ENCODE measurements at regions not wholly inside any gene's neighbourhood (a gene's known extent, or its start where the extent isn't known, plus 50 kb on each side); places are given as distances from the start of the nearest gene placed in this dataset.

GRCh38 chr2:215780313-215780712, 233.0 kb downstream of the MREG start:
- TF ChIP-seq, protein P1, sequence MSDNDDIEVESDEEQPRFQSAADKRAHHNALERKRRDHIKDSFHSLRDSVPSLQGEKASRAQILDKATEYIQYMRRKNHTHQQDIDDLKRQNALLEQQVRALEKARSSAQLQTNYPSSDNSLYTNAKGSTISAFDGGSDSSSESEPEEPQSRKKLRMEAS (IDR thresholded peaks at IDR 0.05): no peak
- TF ChIP-seq, protein P2, sequence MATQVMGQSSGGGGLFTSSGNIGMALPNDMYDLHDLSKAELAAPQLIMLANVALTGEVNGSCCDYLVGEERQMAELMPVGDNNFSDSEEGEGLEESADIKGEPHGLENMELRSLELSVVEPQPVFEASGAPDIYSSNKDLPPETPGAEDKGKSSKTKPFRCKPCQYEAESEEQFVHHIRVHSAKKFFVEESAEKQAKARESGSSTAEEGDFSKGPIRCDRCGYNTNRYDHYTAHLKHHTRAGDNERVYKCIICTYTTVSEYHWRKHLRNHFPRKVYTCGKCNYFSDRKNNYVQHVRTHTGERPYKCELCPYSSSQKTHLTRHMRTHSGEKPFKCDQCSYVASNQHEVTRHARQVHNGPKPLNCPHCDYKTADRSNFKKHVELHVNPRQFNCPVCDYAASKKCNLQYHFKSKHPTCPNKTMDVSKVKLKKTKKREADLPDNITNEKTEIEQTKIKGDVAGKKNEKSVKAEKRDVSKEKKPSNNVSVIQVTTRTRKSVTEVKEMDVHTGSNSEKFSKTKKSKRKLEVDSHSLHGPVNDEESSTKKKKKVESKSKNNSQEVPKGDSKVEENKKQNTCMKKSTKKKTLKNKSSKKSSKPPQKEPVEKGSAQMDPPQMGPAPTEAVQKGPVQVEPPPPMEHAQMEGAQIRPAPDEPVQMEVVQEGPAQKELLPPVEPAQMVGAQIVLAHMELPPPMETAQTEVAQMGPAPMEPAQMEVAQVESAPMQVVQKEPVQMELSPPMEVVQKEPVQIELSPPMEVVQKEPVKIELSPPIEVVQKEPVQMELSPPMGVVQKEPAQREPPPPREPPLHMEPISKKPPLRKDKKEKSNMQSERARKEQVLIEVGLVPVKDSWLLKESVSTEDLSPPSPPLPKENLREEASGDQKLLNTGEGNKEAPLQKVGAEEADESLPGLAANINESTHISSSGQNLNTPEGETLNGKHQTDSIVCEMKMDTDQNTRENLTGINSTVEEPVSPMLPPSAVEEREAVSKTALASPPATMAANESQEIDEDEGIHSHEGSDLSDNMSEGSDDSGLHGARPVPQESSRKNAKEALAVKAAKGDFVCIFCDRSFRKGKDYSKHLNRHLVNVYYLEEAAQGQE (IDR thresholded peaks at IDR 0.05): no peak
- TF ChIP-seq, protein P3, sequence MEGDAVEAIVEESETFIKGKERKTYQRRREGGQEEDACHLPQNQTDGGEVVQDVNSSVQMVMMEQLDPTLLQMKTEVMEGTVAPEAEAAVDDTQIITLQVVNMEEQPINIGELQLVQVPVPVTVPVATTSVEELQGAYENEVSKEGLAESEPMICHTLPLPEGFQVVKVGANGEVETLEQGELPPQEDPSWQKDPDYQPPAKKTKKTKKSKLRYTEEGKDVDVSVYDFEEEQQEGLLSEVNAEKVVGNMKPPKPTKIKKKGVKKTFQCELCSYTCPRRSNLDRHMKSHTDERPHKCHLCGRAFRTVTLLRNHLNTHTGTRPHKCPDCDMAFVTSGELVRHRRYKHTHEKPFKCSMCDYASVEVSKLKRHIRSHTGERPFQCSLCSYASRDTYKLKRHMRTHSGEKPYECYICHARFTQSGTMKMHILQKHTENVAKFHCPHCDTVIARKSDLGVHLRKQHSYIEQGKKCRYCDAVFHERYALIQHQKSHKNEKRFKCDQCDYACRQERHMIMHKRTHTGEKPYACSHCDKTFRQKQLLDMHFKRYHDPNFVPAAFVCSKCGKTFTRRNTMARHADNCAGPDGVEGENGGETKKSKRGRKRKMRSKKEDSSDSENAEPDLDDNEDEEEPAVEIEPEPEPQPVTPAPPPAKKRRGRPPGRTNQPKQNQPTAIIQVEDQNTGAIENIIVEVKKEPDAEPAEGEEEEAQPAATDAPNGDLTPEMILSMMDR (IDR thresholded peaks at IDR 0.05; ENCODE audit: low read depth, low read length, missing input control): no peak
- TF ChIP-seq SP1 (IDR thresholded peaks at IDR 0.05): no peak
- TF ChIP-seq YY1 (IDR thresholded peaks at IDR 0.05): no peak
- no peak for TF ChIP-seq FOXA2 (IDR thresholded peaks at IDR 0.05)
- no peak for TF ChIP-seq NR2F2 (IDR thresholded peaks at IDR 0.05)
- no peak for TF ChIP-seq EGR1 (IDR thresholded peaks at IDR 0.05; ENCODE audit: low read depth in 2 of 2)
- TF ChIP-seq, protein P4, sequence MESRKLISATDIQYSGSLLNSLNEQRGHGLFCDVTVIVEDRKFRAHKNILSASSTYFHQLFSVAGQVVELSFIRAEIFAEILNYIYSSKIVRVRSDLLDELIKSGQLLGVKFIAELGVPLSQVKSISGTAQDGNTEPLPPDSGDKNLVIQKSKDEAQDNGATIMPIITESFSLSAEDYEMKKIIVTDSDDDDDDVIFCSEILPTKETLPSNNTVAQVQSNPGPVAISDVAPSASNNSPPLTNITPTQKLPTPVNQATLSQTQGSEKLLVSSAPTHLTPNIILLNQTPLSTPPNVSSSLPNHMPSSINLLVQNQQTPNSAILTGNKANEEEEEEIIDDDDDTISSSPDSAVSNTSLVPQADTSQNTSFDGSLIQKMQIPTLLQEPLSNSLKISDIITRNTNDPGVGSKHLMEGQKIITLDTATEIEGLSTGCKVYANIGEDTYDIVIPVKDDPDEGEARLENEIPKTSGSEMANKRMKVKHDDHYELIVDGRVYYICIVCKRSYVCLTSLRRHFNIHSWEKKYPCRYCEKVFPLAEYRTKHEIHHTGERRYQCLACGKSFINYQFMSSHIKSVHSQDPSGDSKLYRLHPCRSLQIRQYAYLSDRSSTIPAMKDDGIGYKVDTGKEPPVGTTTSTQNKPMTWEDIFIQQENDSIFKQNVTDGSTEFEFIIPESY (IDR thresholded peaks at IDR 0.05): no peak
- no peak for TF ChIP-seq HNF4G (IDR thresholded peaks at IDR 0.05)
- no peak for TF ChIP-seq JUND (IDR thresholded peaks at IDR 0.05)
- no peak for DNase-seq (ENCODE audit: low spot score)
- WGBS: 87% methylated on average over 5 of the region's 5 CpGs
- Histone ChIP-seq H3K9me3 (ENCODE audit: control insufficient read depth in 4 of 4, low read length in 3 of 4) (no peaks in the 10 kb centered on the region), H3K9ac (ENCODE audit: low read depth in 1 of 2, low read length in 2 of 2) (no peak overlapping the region), H3K27ac (ENCODE audit: low read depth in 1 of 2, low read length in 2 of 2) (no peak overlapping the region), H3K36me3 (ENCODE audit: control insufficient read depth in 4 of 4, insufficient read depth in 3 of 4, low read depth in 1 of 4, low read length in 3 of 4) (no peaks in the 10 kb centered on the region), H3K4me3 (ENCODE audit: low read depth in 1 of 3, low read length in 3 of 3) (no peak overlapping the region), H3K4me1 (ENCODE audit: control insufficient read depth in 4 of 4, insufficient read depth in 4 of 4, low read length in 3 of 4) (no peaks in the 10 kb centered on the region), H3K27me3 (ENCODE audit: control insufficient read depth in 4 of 4, insufficient read depth in 4 of 4, low read length in 3 of 4) (no peaks in the 10 kb centered on the region)

DNA sequence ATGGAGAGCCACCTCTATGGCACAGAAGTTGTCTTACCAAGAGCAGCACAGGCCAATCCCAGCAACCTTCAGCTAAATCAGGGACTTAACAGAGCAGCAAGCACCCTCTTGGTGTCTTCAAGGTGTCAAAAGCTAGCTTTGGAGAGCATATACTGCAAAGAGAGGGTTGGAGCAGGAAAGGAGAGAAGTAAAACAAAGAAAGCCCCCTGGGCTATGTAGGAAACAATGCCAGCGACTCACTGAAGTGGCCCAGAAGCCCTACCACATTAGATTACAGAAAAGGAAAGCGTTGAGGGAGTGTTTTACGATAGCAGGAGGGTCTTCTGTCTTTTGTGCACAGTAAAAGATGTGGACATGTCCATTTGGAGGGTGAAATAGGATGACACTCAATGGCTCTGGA, 233.4 kb downstream of the MREG start:
- no peak for DNase-seq (ENCODE audit: low spot score)
- Histone ChIP-seq H3K9ac (ENCODE audit: low read depth in 1 of 2, low read length in 2 of 2) (no peak overlapping the region), H3K27ac (ENCODE audit: low read depth in 1 of 2, low read length in 2 of 2) (no peak overlapping the region), H3K36me3 (ENCODE audit: control insufficient read depth in 4 of 4, insufficient read depth in 3 of 4, low read depth in 1 of 4, low read length in 3 of 4) (no peaks in the 10 kb centered on the region), H3K4me3 (ENCODE audit: low read depth in 1 of 3, low read length in 3 of 3) (no peak overlapping the region), H3K4me1 (ENCODE audit: control insufficient read depth in 4 of 4, insufficient read depth in 4 of 4, low read length in 3 of 4) (no peaks in the 10 kb centered on the region), H3K9me3 (ENCODE audit: control insufficient read depth in 4 of 4, low read length in 3 of 4) (no peaks in the 10 kb centered on the region), H3K27me3 (ENCODE audit: control insufficient read depth in 4 of 4, insufficient read depth in 4 of 4, low read length in 3 of 4) (no peaks in the 10 kb centered on the region)
- 97% methylated on average over 3 of the region's 3 CpGs for WGBS
- TF ChIP-seq NR2F2 (IDR thresholded peaks at IDR 0.05) (no peak), FOXA1 (IDR thresholded peaks at IDR 0.05) (no peak), YY1 (IDR thresholded peaks at IDR 0.05) (no peak), RAD21 (IDR thresholded peaks at IDR 0.05) (no peak), EGR1 (IDR thresholded peaks at IDR 0.05; ENCODE audit: low read depth in 2 of 2) (no peak), HNF4G (IDR thresholded peaks at IDR 0.05) (no peak), RXRA (IDR thresholded peaks at IDR 0.05) (no peak), HNF4A (conservative IDR thresholded peaks at IDR 0.05) (no peak), SP1 (IDR thresholded peaks at IDR 0.05) (no peak), GABPA (IDR thresholded peaks at IDR 0.05 in 1 of 2, conservative IDR thresholded peaks at IDR 0.05 in 1 of 2) (no peak), FOXA2 (IDR thresholded peaks at IDR 0.05) (no peak)
- TF ChIP-seq, protein P1 (IDR thresholded peaks at IDR 0.05): no peak
- TF ChIP-seq, protein P3 (IDR thresholded peaks at IDR 0.05; ENCODE audit: low read depth, low read length, missing input control): no peak
- TF ChIP-seq, protein P4 (IDR thresholded peaks at IDR 0.05): no peak
- TF ChIP-seq, protein P5, sequence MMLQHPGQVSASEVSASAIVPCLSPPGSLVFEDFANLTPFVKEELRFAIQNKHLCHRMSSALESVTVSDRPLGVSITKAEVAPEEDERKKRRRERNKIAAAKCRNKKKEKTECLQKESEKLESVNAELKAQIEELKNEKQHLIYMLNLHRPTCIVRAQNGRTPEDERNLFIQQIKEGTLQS (IDR thresholded peaks at IDR 0.05): no peak

All from liver (tissue), 8 donors.